ENCODE measurements at regions not wholly inside any gene's neighbourhood (a gene's known extent, or its start where the extent isn't known, plus 50 kb on each side); places are given as distances from the start of the nearest gene placed in this dataset.

DNA sequence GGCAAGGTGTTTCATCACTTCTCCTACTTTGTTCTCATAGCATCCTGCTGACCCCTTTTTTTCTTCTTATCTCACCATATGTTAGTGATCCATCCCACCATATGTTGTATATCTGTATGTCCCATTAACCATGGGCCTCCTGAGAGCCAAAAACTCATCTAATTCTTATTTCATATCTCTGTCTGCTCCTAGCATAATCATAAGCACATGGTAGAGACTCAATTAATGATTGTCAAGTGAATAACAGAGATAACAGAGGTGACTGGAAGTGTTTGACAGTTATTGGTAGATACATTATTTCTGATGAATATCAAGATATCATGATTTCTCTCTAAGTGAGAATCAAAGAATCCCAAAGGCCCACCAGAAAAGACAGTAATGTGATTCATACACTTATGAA lies 138.1 kb upstream of the MPPED2 start:
- no peak for TF ChIP-seq SUZ12 (IDR thresholded peaks at IDR 0.05; ENCODE audit: extremely low read depth, insufficient read depth, insufficient read length)
- no peak for TF ChIP-seq YY1 (IDR thresholded peaks at IDR 0.05; ENCODE audit: insufficient read depth, insufficient read length)
- TF ChIP-seq ZNF274 (IDR thresholded peaks at IDR 0.05; ENCODE audit: low read depth, low read length), result no peak
- Histone ChIP-seq H3K9me3 (ENCODE audit: insufficient read depth, low read length) (no peaks in the 10 kb centered on the region), H3K4me1 (ENCODE audit: insufficient read depth, insufficient read length) (peaks cover 2% of the 10 kb centered on the region), H3K27me3 (ENCODE audit: insufficient read depth, insufficient read length) (no peaks in the 10 kb centered on the region), H3K4me3 (ENCODE audit: insufficient read length, low read depth) (no peak overlapping the region), H3K9ac (ENCODE audit: insufficient read length, low read depth) (no peak overlapping the region), H3K36me3 (ENCODE audit: insufficient read depth, insufficient read length, low read length) (no peaks in the 10 kb centered on the region)
- no peak for DNase-seq (ENCODE audit: low read depth, low spot score)

DNA sequence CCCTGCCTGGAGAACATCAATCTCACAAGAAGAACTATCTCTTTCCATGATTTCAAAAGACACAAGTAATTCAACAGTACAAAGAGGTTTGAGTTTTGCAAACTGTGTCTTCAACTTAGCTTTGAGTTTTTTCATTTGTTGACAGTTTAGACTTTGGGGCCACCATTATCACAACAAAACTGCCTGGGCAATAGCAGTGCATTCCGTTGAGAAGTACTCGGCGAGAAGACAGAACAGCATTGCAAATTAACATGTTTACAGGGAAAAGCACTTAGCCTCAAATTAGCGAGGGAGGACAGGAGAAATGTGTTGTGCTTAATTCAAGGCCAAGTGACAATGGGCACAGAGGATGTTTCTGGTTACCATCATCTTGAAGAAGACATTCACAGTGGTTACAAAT lies 133.2 kb upstream of the MPPED2 start:
- no peaks in the 10 kb centered on the region for H3K27me3 ChIP-seq (ENCODE audit: insufficient read depth, insufficient read length)
- peaks cover 2% of the 10 kb centered on the region for H3K4me1 ChIP-seq (ENCODE audit: insufficient read depth, insufficient read length)
- H3K9ac ChIP-seq (ENCODE audit: insufficient read length, low read depth), result no peak overlapping the region
- no peaks in the 10 kb centered on the region for H3K9me3 ChIP-seq (ENCODE audit: insufficient read depth, low read length)
- no peak overlapping the region for H3K4me3 ChIP-seq (ENCODE audit: insufficient read length, low read depth)
- peak; percentile 62 for DNase-seq (ENCODE audit: low read depth, low spot score)
- no peaks in the 10 kb centered on the region for H3K36me3 ChIP-seq (ENCODE audit: insufficient read depth, insufficient read length, low read length)
- TF ChIP-seq ZNF274 (IDR thresholded peaks at IDR 0.05; ENCODE audit: low read depth, low read length) (no peak), SUZ12 (IDR thresholded peaks at IDR 0.05; ENCODE audit: extremely low read depth, insufficient read depth, insufficient read length) (no peak), YY1 (IDR thresholded peaks at IDR 0.05; ENCODE audit: insufficient read depth, insufficient read length) (no peak)

DNA sequence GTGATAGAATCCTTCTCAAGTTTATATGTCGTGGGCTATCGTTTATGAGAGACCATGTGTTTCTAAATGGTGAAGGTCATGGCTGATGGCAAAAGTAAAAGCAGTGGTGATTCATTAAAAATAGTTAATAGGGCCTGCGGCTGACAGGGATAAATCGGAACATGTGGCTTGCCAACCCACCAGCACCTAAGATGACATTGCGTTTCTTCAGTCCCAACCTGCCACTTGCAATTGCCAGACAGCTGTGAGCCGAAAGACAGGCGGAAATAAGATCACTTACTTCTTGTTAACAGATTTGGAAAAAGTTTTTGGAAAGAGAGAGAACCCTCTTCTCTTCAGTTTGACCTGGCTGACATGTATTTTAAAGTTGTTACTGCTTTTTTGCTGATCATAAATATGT lies 131.5 kb upstream of the MPPED2 start:
- Histone ChIP-seq H3K4me1 (ENCODE audit: insufficient read depth, insufficient read length) (peaks cover 2% of the 10 kb centered on the region), H3K27me3 (ENCODE audit: insufficient read depth, insufficient read length) (no peaks in the 10 kb centered on the region), H3K9me3 (ENCODE audit: insufficient read depth, low read length) (no peaks in the 10 kb centered on the region), H3K9ac (ENCODE audit: insufficient read length, low read depth) (no peak overlapping the region), H3K36me3 (ENCODE audit: insufficient read depth, insufficient read length, low read length) (no peaks in the 10 kb centered on the region), H3K4me3 (ENCODE audit: insufficient read length, low read depth) (no peak overlapping the region)
- DNase-seq (ENCODE audit: low read depth, low spot score), result no peak
- TF ChIP-seq SUZ12 (IDR thresholded peaks at IDR 0.05; ENCODE audit: extremely low read depth, insufficient read depth, insufficient read length) (no peak), ZNF274 (IDR thresholded peaks at IDR 0.05; ENCODE audit: low read depth, low read length) (no peak), YY1 (IDR thresholded peaks at IDR 0.05; ENCODE audit: insufficient read depth, insufficient read length) (no peak)

DNA sequence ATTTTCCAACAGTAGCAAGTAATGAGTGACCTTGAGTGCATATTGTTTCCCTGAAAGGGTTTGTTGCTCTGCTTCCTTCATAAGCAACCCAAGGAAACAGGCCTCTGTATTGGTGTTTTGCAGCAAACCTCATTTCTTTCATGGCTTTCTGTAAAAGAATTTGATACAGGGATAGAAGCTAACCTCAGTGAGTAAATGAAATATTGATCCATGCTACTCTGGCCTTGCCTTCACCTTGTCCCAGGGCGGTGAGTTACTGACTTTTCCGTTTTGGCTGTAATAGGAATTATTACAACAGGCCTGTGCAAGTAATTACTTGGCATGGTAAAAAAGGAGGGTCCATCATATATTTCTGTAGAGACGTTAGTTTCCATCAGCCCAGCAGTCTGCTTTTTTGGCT lies 130.9 kb upstream of the MPPED2 start:
- Histone ChIP-seq H3K27me3 (ENCODE audit: insufficient read depth, insufficient read length) (no peaks in the 10 kb centered on the region), H3K4me3 (ENCODE audit: insufficient read length, low read depth) (no peak overlapping the region), H3K36me3 (ENCODE audit: insufficient read depth, insufficient read length, low read length) (no peaks in the 10 kb centered on the region), H3K9ac (ENCODE audit: insufficient read length, low read depth) (no peak overlapping the region), H3K4me1 (ENCODE audit: insufficient read depth, insufficient read length) (peaks cover 2% of the 10 kb centered on the region), H3K9me3 (ENCODE audit: insufficient read depth, low read length) (no peaks in the 10 kb centered on the region)
- DNase-seq (ENCODE audit: low read depth, low spot score), result no peak
- TF ChIP-seq YY1 (IDR thresholded peaks at IDR 0.05; ENCODE audit: insufficient read depth, insufficient read length) (no peak), ZNF274 (IDR thresholded peaks at IDR 0.05; ENCODE audit: low read depth, low read length) (no peak), SUZ12 (IDR thresholded peaks at IDR 0.05; ENCODE audit: extremely low read depth, insufficient read depth, insufficient read length) (no peak)

DNA sequence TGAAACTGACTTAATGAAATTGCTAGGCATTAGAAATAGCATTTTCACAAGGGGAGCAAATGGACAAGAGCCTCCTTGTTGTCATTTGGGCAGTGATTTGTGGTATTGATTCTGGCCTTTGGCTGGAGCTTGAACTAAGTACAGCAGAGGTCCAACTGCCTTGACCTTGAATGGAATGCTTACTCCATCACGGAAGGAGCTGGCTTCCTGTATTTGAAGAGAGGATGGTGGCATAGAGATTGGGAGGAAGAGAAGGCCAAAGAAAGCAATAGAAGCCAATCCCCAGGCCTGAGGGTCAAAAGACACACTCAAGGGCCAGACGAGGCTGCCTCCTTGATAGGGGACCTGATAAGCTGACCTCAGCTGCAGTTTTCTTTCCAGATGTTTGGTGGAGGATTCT lies 126.6 kb upstream of the MPPED2 start:
- no peak for DNase-seq (ENCODE audit: low read depth, low spot score)

DNA sequence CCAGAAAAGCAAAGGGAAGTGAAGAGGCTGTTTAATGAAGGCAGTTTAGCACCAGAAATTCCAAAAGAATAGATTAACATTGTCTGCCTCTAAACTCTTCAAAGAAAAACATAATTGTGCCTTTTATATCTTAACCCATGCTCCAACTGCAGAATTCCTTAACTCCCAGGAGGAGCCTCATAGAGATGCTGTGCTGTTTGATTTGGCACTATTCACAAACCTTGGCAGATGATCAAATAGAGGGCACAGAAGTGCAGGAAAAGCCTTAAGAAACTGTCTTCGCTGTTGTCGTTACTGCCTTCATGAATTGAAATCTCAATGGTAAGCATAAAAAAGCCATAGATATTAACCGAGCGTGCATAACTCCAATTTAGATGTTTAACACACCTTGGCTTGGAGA lies 124.1 kb upstream of the MPPED2 start:
- TF ChIP-seq ZNF274 (IDR thresholded peaks at IDR 0.05; ENCODE audit: low read depth, low read length), result no peak
- TF ChIP-seq SUZ12 (IDR thresholded peaks at IDR 0.05; ENCODE audit: extremely low read depth, insufficient read depth, insufficient read length), result no peak
- TF ChIP-seq YY1 (IDR thresholded peaks at IDR 0.05; ENCODE audit: insufficient read depth, insufficient read length), result no peak
- no peaks in the 10 kb centered on the region for H3K36me3 ChIP-seq (ENCODE audit: insufficient read depth, insufficient read length, low read length)
- DNase-seq (ENCODE audit: low read depth, low spot score), result no peak

More for the DNA sequence above, 126.6 kb upstream of the MPPED2 start:
- no peaks in the 10 kb centered on the region for H3K27me3 ChIP-seq (ENCODE audit: insufficient read depth, insufficient read length)
- no peaks in the 10 kb centered on the region for H3K36me3 ChIP-seq (ENCODE audit: insufficient read depth, insufficient read length, low read length)
- no peaks in the 10 kb centered on the region for H3K9me3 ChIP-seq (ENCODE audit: insufficient read depth, low read length)
- H3K4me3 ChIP-seq (ENCODE audit: insufficient read length, low read depth), result no peak overlapping the region
- no peaks in the 10 kb centered on the region for H3K4me1 ChIP-seq (ENCODE audit: insufficient read depth, insufficient read length)
- TF ChIP-seq SUZ12 (IDR thresholded peaks at IDR 0.05; ENCODE audit: extremely low read depth, insufficient read depth, insufficient read length) (no peak), ZNF274 (IDR thresholded peaks at IDR 0.05; ENCODE audit: low read depth, low read length) (no peak), YY1 (IDR thresholded peaks at IDR 0.05; ENCODE audit: insufficient read depth, insufficient read length) (no peak)
- no peak overlapping the region for H3K9ac ChIP-seq (ENCODE audit: insufficient read length, low read depth)

DNA sequence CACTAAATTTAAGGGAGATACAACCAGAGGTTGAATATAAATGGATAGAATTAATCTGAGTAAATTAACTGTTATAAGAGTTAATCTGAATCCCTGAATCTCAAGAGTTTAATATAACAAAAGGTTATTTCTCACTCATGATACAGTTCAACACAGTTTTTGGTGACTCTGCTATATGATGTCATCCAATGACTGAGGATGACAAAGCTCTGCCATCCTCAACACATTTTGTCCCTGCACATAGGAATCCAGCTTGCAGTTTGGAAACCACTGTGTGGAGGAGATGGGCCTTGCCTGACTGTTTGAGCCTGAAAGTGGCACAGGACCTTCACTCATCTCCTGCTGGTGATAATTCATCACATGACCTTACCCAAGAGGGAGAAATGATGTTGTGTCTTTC lies 121.0 kb upstream of the MPPED2 start:
- Histone ChIP-seq H3K27me3 (ENCODE audit: insufficient read depth, insufficient read length) (no peaks in the 10 kb centered on the region), H3K4me1 (ENCODE audit: insufficient read depth, insufficient read length) (no peaks in the 10 kb centered on the region), H3K4me3 (ENCODE audit: insufficient read length, low read depth) (no peak overlapping the region), H3K36me3 (ENCODE audit: insufficient read depth, insufficient read length, low read length) (no peaks in the 10 kb centered on the region), H3K9me3 (ENCODE audit: insufficient read depth, low read length) (no peaks in the 10 kb centered on the region), H3K9ac (ENCODE audit: insufficient read length, low read depth) (no peak overlapping the region)
- TF ChIP-seq YY1 (IDR thresholded peaks at IDR 0.05; ENCODE audit: insufficient read depth, insufficient read length), result no peak
- DNase-seq (ENCODE audit: low read depth, low spot score), result no peak

More for the DNA sequence above, 124.1 kb upstream of the MPPED2 start:
- no peak overlapping the region for H3K4me3 ChIP-seq (ENCODE audit: insufficient read length, low read depth)
- H3K9me3 ChIP-seq (ENCODE audit: insufficient read depth, low read length), result no peaks in the 10 kb centered on the region
- H3K27me3 ChIP-seq (ENCODE audit: insufficient read depth, insufficient read length), result no peaks in the 10 kb centered on the region
- H3K4me1 ChIP-seq (ENCODE audit: insufficient read depth, insufficient read length), result no peaks in the 10 kb centered on the region
- H3K9ac ChIP-seq (ENCODE audit: insufficient read length, low read depth), result no peak overlapping the region

Measured in NT2/D1 (cell line).